Hepatocyte (in vitro differentiated cells): ENCODE measurements at regions not wholly inside any gene's neighbourhood (a gene's known extent, or its start where the extent isn't known, plus 50 kb on each side); places are given as distances from the start of the nearest gene placed in this dataset.
A peak's percentile ranks its signal among the peaks of the same experiment; 100 is the strongest.
"Not testable (repeated sequence)": the region's sequence is repeated elsewhere in the genome, so short reads cannot be mapped to it uniquely, and the experiment has no call there.

Source experiments
- DNase-seq: peaks from one replicate; pipeline ENCODE4 v3.0.0-alpha.2; 2016; ENCODE audit warnings: low spot score
- H2AFZ ChIP-seq: fragments of 200-600 bp; sonication (generic); 2 replicates; pipeline ENCODE4 v1.6.0; 2016; ENCODE audit warnings: antibody characterized with exemption, mild to moderate bottlenecking
- H3K27ac ChIP-seq: fragments of 200-600 bp; sonication (generic); 2 replicates; pipeline ENCODE4 v1.5.1; 2016; ENCODE audit warnings: mild to moderate bottlenecking
- H3K27me3 ChIP-seq: fragments of 200-600 bp; sonication (generic); 2 replicates; pipeline ENCODE4 v1.6.1; 2016
- H3K36me3 ChIP-seq: fragments of 200-600 bp; sonication (generic); replicated peaks from 2 replicates; pipeline ENCODE4 v1.5.1; 2016; ENCODE audit warnings: low read depth; ENCODE audit not compliant: insufficient read depth
- H3K4me1 ChIP-seq: fragments of 200-600 bp; sonication (generic); 2 replicates; pipeline ENCODE4 v1.5.1; 2016; ENCODE audit warnings: mild to moderate bottlenecking, moderate library complexity; ENCODE audit not compliant: insufficient read depth
- H3K4me2 ChIP-seq: fragments of 200-600 bp; sonication (generic); 2 replicates; pipeline ENCODE4 v1.6.0; 2016
- H3K4me3 ChIP-seq: fragments of 200-600 bp; sonication (generic); 2 replicates; pipeline ENCODE4 v1.5.1; 2016; ENCODE audit warnings: mild to moderate bottlenecking
- H3K79me2 ChIP-seq: fragments of 200-600 bp; sonication (generic); 2 replicates; pipeline ENCODE4 v1.6.0; 2017; ENCODE audit warnings: mild to moderate bottlenecking
- H3K9me2 ChIP-seq: fragments of 200-600 bp; sonication (generic); replicated peaks from 2 replicates; pipeline ENCODE4 v1.6.0; 2017; ENCODE audit warnings: mild to moderate bottlenecking; ENCODE audit not compliant: insufficient read depth
- H3K9me3 ChIP-seq: fragments of 200-600 bp; sonication (generic); 2 replicates; pipeline ENCODE4 v1.5.1; 2016; ENCODE audit warnings: low read depth, mild to moderate bottlenecking
- H4K20me1 ChIP-seq: fragments of 200-600 bp; sonication (generic); 2 replicates; pipeline ENCODE4 v1.6.0; 2016; ENCODE audit warnings: mild to moderate bottlenecking; ENCODE audit not compliant: insufficient read depth, poor library complexity, severe bottlenecking
- CTCF ChIP-seq: fragments of 200-600 bp; sonication (generic); IDR thresholded peaks from 2 replicates; pipeline ENCODE4 v1.5.1; 2016; ENCODE audit warnings: antibody characterized with exemption, mild to moderate bottlenecking; ENCODE audit not compliant: poor library complexity
- EZH2 ChIP-seq: fragments of 200-600 bp; sonication (generic); IDR thresholded peaks from 2 replicates; pipeline ENCODE4 v1.6.1; 2016; ENCODE audit warnings: antibody characterized with exemption, mild to moderate bottlenecking, borderline replicate concordance
- EZH2phosphoT487 ChIP-seq: fragments of 200-600 bp; sonication (generic); IDR thresholded peaks from one replicate; pipeline ENCODE4 v1.6.1; 2018; ENCODE audit warnings: antibody characterized with exemption, mild to moderate bottlenecking, low read depth, moderate library complexity; ENCODE audit not compliant: unreplicated experiment, severe bottlenecking
- WGBS: methylation state at CpG from one replicate; pipeline ENCODE4 v1.1.6; 2016; ENCODE audit warnings: low lambda C conversion rate; ENCODE audit errors: missing lambda C conversion rate; 5-methylcytosine and 5-hydroxymethylcytosine counted together

GRCh38 chr5:36458746-36459145 lies 147.7 kb upstream of the SLC1A3 start:
- H3K9me2 ChIP-seq = no peaks in the 10 kb centered on the region
- no peak overlapping the region for H3K4me2 ChIP-seq
- no peak for TF ChIP-seq EZH2
- no peak for TF ChIP-seq CTCF
- TF ChIP-seq EZH2phosphoT487 = no peak
- peak overlapping the region; percentile 67 for H3K27ac ChIP-seq
- H2AFZ ChIP-seq = no peak overlapping the region
- DNase-seq = no peak
- no peaks in the 10 kb centered on the region for H3K9me3 ChIP-seq
- no peaks in the 10 kb centered on the region for H3K79me2 ChIP-seq
- no peaks in the 10 kb centered on the region for H3K27me3 ChIP-seq
- no peak overlapping the region for H3K4me3 ChIP-seq
- H3K4me1 ChIP-seq = peaks cover 7% of the 10 kb centered on the region
- H4K20me1 ChIP-seq = no peaks in the 10 kb centered on the region
- H3K36me3 ChIP-seq = no peaks in the 10 kb centered on the region
- WGBS = 64% methylated on average over 2 of the region's 3 CpGs

- 70% methylated on average over 5 of the region's 5 CpGs for WGBS
Observed at GRCh38 chr5:36459176-36460135, 146.9 kb upstream of the SLC1A3 start.

GRCh38 chr5:36462295-36463021 lies 143.9 kb upstream of the SLC1A3 start:
- Histone ChIP-seq H3K4me2 (no peak overlapping the region), H3K27me3 (no peaks in the 10 kb centered on the region), H3K79me2 (no peaks in the 10 kb centered on the region), H2AFZ (no peak overlapping the region), H4K20me1 (no peaks in the 10 kb centered on the region), H3K36me3 (no peaks in the 10 kb centered on the region), H3K27ac (no peak overlapping the region), H3K9me3 (no peaks in the 10 kb centered on the region), H3K4me1 (peaks cover 4% of the 10 kb centered on the region), H3K9me2 (no peaks in the 10 kb centered on the region), H3K4me3 (no peak overlapping the region)
- no peak for DNase-seq
- 74% methylated on average over 5 of the region's 5 CpGs for WGBS
- no peak for TF ChIP-seq EZH2
- TF ChIP-seq EZH2phosphoT487 = no peak
- TF ChIP-seq CTCF = no peak

More at GRCh38 chr5:36459176-36460135, 146.9 kb upstream of the SLC1A3 start:
- Histone ChIP-seq H3K4me2 (peak overlapping the region; percentile 56), H3K9me2 (no peaks in the 10 kb centered on the region), H3K27me3 (no peaks in the 10 kb centered on the region), H3K9me3 (no peaks in the 10 kb centered on the region), H4K20me1 (no peaks in the 10 kb centered on the region), H3K27ac (peak overlapping the region; percentile 67), H3K36me3 (no peaks in the 10 kb centered on the region), H3K4me1 (peaks cover 7% of the 10 kb centered on the region), H2AFZ (peak overlapping the region; percentile 61), H3K4me3 (no peak overlapping the region), H3K79me2 (no peaks in the 10 kb centered on the region)
- TF ChIP-seq CTCF (peak; percentile 31), EZH2 (no peak)
- DNase-seq = no peak

- H3K36me3 ChIP-seq, H3K4me2 ChIP-seq, H3K27me3 ChIP-seq, H3K4me1 ChIP-seq, H2AFZ ChIP-seq, DNase-seq, H3K79me2 ChIP-seq, H3K9me3 ChIP-seq, H4K20me1 ChIP-seq, H3K4me3 ChIP-seq, H3K27ac ChIP-seq, H3K9me2 ChIP-seq: not testable (repeated sequence)
- WGBS = 97% methylated on average over 2 of the region's 2 CpGs
Observed at GRCh38 chr5:36475942-36476341, 130.5 kb upstream of the SLC1A3 start.
